Mucosa of rectum (tissue), 2 donors: ENCODE measurements at regions not wholly inside any gene's neighbourhood (a gene's known extent, or its start where the extent isn't known, plus 50 kb on each side); places are given as distances from the start of the nearest gene placed in this dataset.
A peak's percentile ranks its signal among the peaks of the same experiment; 100 is the strongest.

Experiments
- H3K27ac ChIP-seq, 2 donors: one replicate each; pipeline ENCODE4 v1.7.0; 2013; ENCODE audit warnings: inconsistent platforms in 2 of 2, low read depth in 2 of 2, low read length in 2 of 2
- H3K27me3 ChIP-seq, 2 donors: one replicate each; pipeline ENCODE4 v1.7.0; 2013; ENCODE audit warnings: low read length in 2 of 2; ENCODE audit not compliant: control insufficient read depth in 2 of 2, insufficient read depth in 2 of 2
- H3K36me3 ChIP-seq, 2 donors: one replicate each; pipeline ENCODE4 v1.7.0; 2013; ENCODE audit warnings: low read length in 2 of 2; ENCODE audit not compliant: control insufficient read depth in 2 of 2, insufficient read depth in 2 of 2
- H3K4me1 ChIP-seq, 2 donors: one replicate each; pipeline ENCODE4 v1.7.0; 2013; ENCODE audit warnings: low read length in 2 of 2, mild to moderate bottlenecking in 1 of 2; ENCODE audit not compliant: control insufficient read depth in 2 of 2, insufficient read depth in 2 of 2
- H3K4me3 ChIP-seq, 2 donors: one replicate each; pipeline ENCODE4 v1.7.0; 2013; ENCODE audit warnings: low read length in 2 of 2
- H3K9ac ChIP-seq, 2 donors: one replicate each; pipeline ENCODE4 v1.7.0; 2013; ENCODE audit warnings: low read length in 2 of 2, low read depth in 1 of 2, mild to moderate bottlenecking in 1 of 2
- H3K9me3 ChIP-seq, 2 donors: one replicate each; pipeline ENCODE4 v1.7.0; 2013; ENCODE audit warnings: low read length in 2 of 2; ENCODE audit not compliant: control insufficient read depth in 2 of 2
- donor health status: healthy.
- donor health status: Normal muscosa, but diverticular disease.

- Histone ChIP-seq H3K4me3 (no peak overlapping the region), H3K27ac (no peak overlapping the region), H3K9ac (no peak overlapping the region), H3K36me3 (no peaks in the 10 kb centered on the region), H3K9me3 (peaks cover 0 to 2% of the 10 kb centered on the region in 2 donors), H3K27me3 (no peaks in the 10 kb centered on the region), H3K4me1 (no peaks in the 10 kb centered on the region)
Observed at GRCh38 chr5:29042152-29042551, 2003.8 kb upstream of the CDH9 start.

DNA sequence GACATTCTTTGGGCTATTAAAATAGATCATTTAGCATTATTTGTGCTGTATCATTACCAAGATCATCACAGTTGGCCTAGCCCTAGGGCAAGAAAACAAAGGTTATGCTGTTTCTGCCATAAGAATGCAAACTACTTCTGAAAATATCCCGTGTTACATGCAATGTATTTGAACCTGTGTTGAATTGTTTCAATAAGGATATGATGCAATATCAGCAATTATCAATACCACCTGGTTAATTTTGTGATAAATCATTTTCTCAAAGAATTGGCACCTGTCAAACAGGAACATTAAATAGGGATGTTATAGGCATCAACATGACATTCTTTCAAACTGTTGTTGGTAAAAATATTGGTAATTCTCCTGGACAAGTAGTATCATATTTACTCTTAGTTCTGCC lies 2002.0 kb upstream of the CDH9 start:
- Histone ChIP-seq H3K27me3 (no peaks in the 10 kb centered on the region), H3K9ac (no peak overlapping the region), H3K36me3 (no peaks in the 10 kb centered on the region), H3K27ac (no peak overlapping the region), H3K9me3 (peaks cover 0 to 2% of the 10 kb centered on the region in 2 donors), H3K4me1 (no peaks in the 10 kb centered on the region), H3K4me3 (no peak overlapping the region)

DNA sequence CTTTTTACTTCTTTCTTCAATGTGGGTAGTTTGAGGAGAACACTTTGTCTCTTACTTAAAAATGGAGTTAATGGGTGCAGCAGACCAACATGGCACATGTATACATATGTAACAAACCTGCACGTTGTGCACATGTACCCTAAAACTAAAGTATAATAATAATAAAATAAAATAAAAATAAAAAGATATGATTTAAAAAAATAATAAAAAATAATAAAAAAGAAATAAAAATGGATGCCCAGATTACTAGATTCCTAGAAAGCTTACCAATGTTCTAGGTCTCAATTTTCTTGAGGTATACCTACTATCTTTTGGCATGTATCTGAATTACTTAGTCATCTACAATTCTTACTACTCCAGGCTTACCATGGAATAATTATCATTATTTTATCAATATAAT lies 2001.6 kb upstream of the CDH9 start:
- Histone ChIP-seq H3K9ac (no peak overlapping the region), H3K27ac (no peak overlapping the region), H3K4me1 (no peaks in the 10 kb centered on the region), H3K36me3 (no peaks in the 10 kb centered on the region), H3K4me3 (no peak overlapping the region), H3K9me3 (peaks cover 0 to 2% of the 10 kb centered on the region in 2 donors), H3K27me3 (no peaks in the 10 kb centered on the region)

DNA sequence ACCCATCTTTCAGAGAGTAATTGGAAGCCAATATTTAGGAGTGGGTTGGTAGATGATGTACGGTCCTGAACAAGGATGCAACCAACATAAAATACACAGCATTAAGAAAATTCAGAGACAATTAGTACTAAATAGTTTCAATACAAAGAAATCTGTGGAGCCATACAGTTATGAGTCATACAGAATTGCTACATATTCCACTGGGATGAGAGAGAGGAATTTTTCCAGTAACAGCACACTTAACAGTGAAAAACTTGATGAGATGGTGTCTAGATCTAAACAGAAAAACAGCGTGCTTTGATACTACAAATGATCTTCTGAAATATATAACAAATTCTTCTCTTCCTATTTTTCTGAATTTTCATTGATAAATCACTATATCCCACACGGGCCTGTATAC lies 1999.3 kb upstream of the CDH9 start:
- Histone ChIP-seq H3K27me3 (no peaks in the 10 kb centered on the region), H3K9me3 (peaks cover 0 to 2% of the 10 kb centered on the region in 2 donors), H3K9ac (no peak overlapping the region), H3K36me3 (no peaks in the 10 kb centered on the region), H3K4me3 (no peak overlapping the region), H3K27ac (no peak overlapping the region), H3K4me1 (no peaks in the 10 kb centered on the region)

DNA sequence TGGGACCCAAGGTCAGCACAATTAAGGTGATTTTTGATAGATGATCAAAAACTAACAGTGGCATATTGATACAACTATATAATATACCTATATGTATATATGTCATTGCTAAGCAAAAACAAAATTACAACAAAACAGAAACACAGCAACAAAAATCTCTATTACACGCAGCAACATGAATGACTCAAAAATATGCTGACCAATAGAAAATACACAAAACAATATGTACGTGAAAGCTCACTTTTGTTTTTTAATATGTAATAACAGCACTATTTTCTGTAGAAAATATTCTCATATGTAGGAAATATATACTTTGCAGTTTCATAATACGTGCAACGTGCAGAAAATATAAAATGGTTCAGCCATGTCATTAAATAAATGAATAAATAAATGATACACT lies 1985.7 kb upstream of the CDH9 start:
- Histone ChIP-seq H3K4me1 (no peaks in the 10 kb centered on the region), H3K9me3 (no peaks in the 10 kb centered on the region), H3K9ac (no peak overlapping the region), H3K36me3 (no peaks in the 10 kb centered on the region), H3K27ac (no peak overlapping the region), H3K27me3 (no peaks in the 10 kb centered on the region), H3K4me3 (no peak overlapping the region)

GRCh38 chr5:29023541-29023940 lies 1985.2 kb upstream of the CDH9 start:
- H3K27me3 ChIP-seq, result no peaks in the 10 kb centered on the region
- no peaks in the 10 kb centered on the region for H3K36me3 ChIP-seq
- no peak overlapping the region for H3K4me3 ChIP-seq
- no peak overlapping the region for H3K9ac ChIP-seq
- no peaks in the 10 kb centered on the region for H3K9me3 ChIP-seq
- no peak overlapping the region for H3K27ac ChIP-seq
- H3K4me1 ChIP-seq, result no peaks in the 10 kb centered on the region

GRCh38 chr5:29017501-29017900 lies 1979.1 kb upstream of the CDH9 start:
- no peaks in the 10 kb centered on the region for H3K9me3 ChIP-seq
- H3K4me3 ChIP-seq, result no peak overlapping the region
- no peak overlapping the region for H3K27ac ChIP-seq
- H3K9ac ChIP-seq, result no peak overlapping the region
- no peaks in the 10 kb centered on the region for H3K27me3 ChIP-seq
- no peaks in the 10 kb centered on the region for H3K4me1 ChIP-seq
- H3K36me3 ChIP-seq, result no peaks in the 10 kb centered on the region

DNA sequence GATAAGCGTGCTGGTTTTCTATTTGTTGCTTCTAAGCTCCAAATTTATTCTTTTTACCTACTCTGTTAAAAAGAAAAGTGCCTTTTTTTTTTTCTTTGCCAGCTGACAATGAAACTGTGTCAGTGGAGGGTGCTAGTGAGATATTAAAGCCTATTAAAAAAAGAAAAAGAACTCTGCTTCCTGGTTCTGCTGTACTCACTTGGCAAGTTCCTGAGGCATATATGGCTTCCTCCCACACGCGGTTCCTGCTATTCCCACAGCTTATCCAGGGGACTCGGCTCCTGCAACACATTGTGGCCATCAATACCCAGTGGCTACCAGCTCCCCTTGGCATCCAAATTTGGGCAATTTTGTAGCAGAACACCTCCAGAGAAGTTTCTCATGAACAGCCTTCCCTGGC lies 1977.7 kb upstream of the CDH9 start:
- Histone ChIP-seq H3K4me1 (no peaks in the 10 kb centered on the region), H3K36me3 (no peaks in the 10 kb centered on the region), H3K4me3 (peak overlapping the region in 1 of 2 donors; percentile 23), H3K9ac (no peak overlapping the region), H3K27ac (no peak overlapping the region), H3K27me3 (no peaks in the 10 kb centered on the region), H3K9me3 (no peaks in the 10 kb centered on the region)

DNA sequence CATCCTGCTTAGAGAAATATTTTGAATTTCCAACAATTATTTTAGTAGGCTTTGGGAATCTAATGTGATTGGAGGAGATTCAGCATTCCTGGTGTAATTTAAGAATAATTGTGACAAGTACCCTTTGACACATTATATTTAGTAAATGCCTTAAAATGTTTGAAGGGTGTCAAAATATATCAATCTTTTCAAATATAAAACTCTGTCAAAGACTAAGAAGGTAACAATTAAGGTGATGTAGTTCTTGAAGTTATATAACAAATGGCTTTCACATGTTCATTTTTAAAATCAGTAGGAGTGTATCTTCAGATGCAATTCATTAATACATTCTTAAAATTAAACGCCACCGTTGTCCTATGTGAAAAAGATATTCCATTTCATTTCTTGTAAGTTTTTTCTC lies 1977.1 kb upstream of the CDH9 start:
- Histone ChIP-seq H3K4me1 (no peaks in the 10 kb centered on the region), H3K27ac (no peak overlapping the region), H3K9ac (no peak overlapping the region), H3K27me3 (no peaks in the 10 kb centered on the region), H3K36me3 (no peaks in the 10 kb centered on the region), H3K9me3 (no peaks in the 10 kb centered on the region), H3K4me3 (no peak overlapping the region)

- Histone ChIP-seq H3K4me3 (no peak overlapping the region), H3K27me3 (no peaks in the 10 kb centered on the region), H3K27ac (no peak overlapping the region), H3K9ac (no peak overlapping the region), H3K36me3 (no peaks in the 10 kb centered on the region), H3K4me1 (no peaks in the 10 kb centered on the region), H3K9me3 (no peaks in the 10 kb centered on the region)
Observed at GRCh38 chr5:29005386-29005785, 1967.0 kb upstream of the CDH9 start.

DNA sequence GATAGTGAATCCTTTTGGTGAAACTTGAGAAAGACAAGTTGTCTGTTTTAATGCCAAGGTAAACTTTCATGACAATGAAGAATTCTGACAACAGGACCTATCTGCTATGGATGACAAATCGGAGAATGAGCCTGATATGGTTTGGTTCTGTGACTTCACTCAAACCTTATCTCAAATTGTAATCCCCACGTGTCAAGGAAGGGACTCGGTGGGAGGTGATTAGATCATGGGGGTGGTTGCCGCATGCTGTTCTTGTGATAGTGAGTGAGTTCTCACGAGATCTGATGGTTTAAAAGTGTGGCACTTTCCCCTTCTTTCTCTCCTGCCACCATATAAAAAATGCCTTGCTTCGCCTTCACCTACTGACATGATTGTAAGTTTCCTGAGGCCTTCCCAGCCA lies 1964.1 kb upstream of the CDH9 start:
- Histone ChIP-seq H3K27me3 (no peaks in the 10 kb centered on the region), H3K9me3 (no peaks in the 10 kb centered on the region), H3K4me3 (no peak overlapping the region), H3K36me3 (no peaks in the 10 kb centered on the region), H3K27ac (no peak overlapping the region), H3K9ac (no peak overlapping the region), H3K4me1 (no peaks in the 10 kb centered on the region)
